SK-N-MC (cell line): ENCODE measurements at regions not wholly inside any gene's neighbourhood (a gene's known extent, or its start where the extent isn't known, plus 50 kb on each side); places are given as distances from the start of the nearest gene placed in this dataset.

Experiments
- EZH2 ChIP-seq: fragments of 200-600 bp; sonication (generic); IDR thresholded peaks from one replicate; pipeline ENCODE4 v1.6.1; 2017; ENCODE audit warnings: antibody characterized with exemption
- POLR2AphosphoS5 ChIP-seq: IDR thresholded peaks from 2 replicates; pipeline ENCODE4 v1.6.1; 2012; ENCODE audit warnings: mild to moderate bottlenecking, low read depth, low read length, borderline replicate concordance

- TF ChIP-seq POLR2AphosphoS5 (no peak), EZH2 (no peak)
These were observed 640.5 kb downstream of the ZPLD1 start for GRCh38 chr3:103075282-103075681.
